ENCODE measurements at regions not wholly inside any gene's neighbourhood (a gene's known extent, or its start where the extent isn't known, plus 50 kb on each side); places are given as distances from the start of the nearest gene placed in this dataset.

- no peak for DNase-seq (ENCODE audit: low spot score)
Measured at GRCh38 chr20:22794200-22794599, 209.8 kb upstream of the FOXA2 start.

GRCh38 chr20:22795433-22795832 is 211.1 kb upstream of the FOXA2 start:
- no peak for DNase-seq (ENCODE audit: low spot score)

DNA sequence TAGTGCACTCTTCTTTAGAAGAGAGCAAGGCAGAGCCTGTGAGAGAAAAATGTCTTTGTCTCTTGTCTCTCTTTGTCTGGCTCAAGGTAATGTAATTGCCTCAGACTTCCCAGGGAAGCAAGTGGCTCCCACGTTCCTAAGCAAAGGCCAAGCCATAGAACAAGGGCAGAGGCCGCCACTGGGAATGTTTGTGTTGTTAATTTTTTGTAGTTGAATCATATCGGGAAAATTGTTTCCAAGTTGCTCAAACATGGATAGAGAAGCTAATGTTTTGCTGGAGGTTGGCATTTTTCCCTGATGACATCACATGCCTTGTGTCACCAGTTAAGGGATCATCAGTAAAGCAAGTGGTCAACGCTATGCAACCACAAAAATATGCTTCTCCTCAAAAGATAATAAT is 211.5 kb upstream of the FOXA2 start:
- peak; percentile 75 for DNase-seq (ENCODE audit: low spot score)

- peak; percentile 23 for DNase-seq (ENCODE audit: low spot score)
Measured at GRCh38 chr20:22796469-22797077, 212.2 kb upstream of the FOXA2 start.

GRCh38 chr20:22797103-22797502 is 212.7 kb upstream of the FOXA2 start:
- no peak for DNase-seq (ENCODE audit: low spot score)

DNA sequence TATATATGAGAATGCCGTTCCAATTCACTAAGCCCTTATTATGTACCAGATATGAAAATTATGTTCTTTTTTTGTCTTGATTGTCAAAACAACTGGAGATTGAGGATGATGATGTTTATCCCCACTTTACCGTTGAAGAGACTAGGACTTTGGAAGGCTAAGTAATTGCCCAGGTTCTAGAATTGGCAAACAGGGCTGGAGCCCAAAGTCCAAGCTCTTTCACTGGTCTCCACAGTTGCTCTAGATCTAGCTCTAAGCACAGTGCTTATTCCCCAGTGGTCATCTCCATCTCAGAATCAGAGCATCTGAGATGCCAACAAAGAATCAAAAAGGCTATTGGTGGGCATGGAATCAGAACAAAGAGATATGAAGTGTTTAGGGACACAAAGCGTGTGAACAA is 215.3 kb upstream of the FOXA2 start:
- DNase-seq (ENCODE audit: low spot score): no peak

GRCh38 chr20:22800129-22800528 is 215.8 kb upstream of the FOXA2 start:
- DNase-seq (ENCODE audit: low spot score): no peak

DNA sequence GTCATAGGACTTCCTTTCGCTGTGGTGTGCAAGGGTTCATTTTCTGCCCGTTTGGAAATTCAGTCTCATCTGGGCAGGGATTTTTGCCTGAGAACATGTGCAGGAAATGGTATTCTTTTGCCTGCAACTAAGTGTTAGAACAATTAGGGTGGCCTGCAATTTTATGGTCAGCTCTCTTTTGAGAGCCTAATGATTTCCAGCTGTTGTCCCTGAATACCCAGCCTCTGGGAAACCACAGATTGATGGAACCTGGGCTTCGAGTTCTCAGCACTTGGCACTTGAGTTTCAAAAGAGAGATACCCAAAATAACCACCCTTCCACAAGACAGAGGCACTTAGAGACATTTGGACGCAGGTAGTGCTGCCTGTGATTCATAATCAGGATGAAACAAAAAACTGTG is 217.2 kb upstream of the FOXA2 start:
- DNase-seq (ENCODE audit: low spot score): no peak

- DNase-seq (ENCODE audit: low spot score): no peak
Measured at GRCh38 chr20:22802296-22802695, 217.9 kb upstream of the FOXA2 start.

DNA sequence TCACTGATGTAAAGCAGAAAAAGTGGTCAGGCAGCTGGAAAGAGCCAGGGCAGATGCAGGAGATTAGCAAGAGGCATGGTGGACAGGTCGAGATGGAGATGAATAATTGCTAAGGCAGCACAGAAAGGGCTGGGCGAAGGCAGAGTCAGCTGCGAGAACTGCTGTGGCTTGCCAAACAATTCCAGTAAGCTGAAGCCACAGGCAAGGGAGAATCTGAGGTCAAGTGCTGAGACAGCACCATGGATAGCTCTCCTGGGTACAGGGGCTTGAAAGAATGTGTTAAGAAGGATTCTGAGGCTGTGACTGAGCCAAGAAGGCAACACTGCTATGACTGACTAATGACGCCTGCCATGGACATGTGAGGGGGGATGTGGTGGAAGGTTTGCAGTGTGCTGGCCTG is 220.8 kb upstream of the FOXA2 start:
- peak; percentile 60 for DNase-seq (ENCODE audit: low spot score)

DNA sequence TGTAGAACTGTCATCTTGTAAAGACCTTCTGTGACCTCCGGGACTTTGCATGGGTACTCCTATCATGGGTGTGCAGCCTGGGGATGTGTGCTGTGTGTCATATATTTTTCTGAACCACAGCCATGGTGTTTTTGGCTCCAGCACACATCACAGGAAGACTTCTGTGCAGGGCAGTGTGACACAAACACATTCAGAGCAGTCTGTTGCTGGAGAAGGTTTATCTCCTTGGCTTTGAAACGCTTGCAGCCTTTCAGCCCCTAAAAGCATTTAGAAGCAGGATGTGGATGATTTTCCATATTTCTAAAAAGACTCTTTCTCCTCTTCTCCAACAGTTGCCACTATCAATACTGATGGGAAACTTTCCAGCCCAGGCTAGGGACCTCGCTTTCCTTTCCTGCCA is 221.6 kb upstream of the FOXA2 start:
- no peak for DNase-seq (ENCODE audit: low spot score)

DNA sequence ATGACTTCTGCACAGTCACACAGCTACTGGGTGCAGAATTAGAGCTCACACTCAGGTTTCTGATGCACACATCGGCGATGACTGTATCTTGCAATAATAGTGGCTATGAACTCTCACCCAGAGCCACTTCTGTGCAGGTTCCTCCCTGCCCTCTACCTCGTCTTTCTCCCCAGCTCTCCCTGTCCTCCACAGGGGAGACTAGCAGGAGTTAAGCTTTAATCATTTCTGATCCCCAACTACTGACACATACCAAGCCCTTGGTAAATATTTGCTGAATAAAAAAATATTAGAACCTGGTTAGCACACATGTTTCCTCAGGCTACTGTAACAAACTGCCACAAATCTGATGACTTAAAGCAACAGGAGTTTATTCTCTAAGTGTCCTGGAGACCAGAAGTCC is 222.7 kb upstream of the FOXA2 start:
- no peak for DNase-seq (ENCODE audit: low spot score)

DNA sequence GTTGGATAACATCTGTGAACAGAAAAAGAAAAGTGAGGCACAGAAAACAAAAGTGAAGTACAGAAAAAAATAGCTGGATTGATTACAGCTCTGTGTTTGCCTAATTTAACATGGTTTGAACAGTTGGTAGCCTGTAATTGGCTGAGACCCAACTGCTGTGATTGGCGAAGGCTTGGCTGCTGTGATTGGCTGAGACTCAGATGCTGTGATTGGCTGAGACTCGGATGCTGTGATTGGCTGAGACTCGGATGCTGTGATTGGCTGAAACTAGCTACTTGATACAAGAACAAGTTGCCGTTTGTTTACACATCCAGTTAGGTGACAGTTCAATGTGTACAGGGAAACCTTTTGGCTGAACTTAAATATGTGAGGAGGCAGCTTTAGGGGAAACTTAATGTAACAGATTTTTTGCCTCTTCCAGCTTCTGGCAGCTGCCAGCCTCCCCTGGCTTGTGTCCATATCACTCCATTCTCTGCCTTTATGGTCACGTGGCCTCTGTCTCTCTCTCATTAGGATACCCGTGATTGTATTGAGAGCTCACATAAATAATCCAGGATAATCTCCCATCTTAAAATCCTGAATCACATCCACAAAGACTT is 223.4 kb upstream of the FOXA2 start:
- no peak for DNase-seq (ENCODE audit: low spot score)

GRCh38 chr20:22808628-22809027 is 224.3 kb upstream of the FOXA2 start:
- no peak for DNase-seq (ENCODE audit: low spot score)

GRCh38 chr20:22810030-22810429 is 225.1 kb upstream of the SSTR4 start:
- no peak for DNase-seq (ENCODE audit: low spot score)

DNA sequence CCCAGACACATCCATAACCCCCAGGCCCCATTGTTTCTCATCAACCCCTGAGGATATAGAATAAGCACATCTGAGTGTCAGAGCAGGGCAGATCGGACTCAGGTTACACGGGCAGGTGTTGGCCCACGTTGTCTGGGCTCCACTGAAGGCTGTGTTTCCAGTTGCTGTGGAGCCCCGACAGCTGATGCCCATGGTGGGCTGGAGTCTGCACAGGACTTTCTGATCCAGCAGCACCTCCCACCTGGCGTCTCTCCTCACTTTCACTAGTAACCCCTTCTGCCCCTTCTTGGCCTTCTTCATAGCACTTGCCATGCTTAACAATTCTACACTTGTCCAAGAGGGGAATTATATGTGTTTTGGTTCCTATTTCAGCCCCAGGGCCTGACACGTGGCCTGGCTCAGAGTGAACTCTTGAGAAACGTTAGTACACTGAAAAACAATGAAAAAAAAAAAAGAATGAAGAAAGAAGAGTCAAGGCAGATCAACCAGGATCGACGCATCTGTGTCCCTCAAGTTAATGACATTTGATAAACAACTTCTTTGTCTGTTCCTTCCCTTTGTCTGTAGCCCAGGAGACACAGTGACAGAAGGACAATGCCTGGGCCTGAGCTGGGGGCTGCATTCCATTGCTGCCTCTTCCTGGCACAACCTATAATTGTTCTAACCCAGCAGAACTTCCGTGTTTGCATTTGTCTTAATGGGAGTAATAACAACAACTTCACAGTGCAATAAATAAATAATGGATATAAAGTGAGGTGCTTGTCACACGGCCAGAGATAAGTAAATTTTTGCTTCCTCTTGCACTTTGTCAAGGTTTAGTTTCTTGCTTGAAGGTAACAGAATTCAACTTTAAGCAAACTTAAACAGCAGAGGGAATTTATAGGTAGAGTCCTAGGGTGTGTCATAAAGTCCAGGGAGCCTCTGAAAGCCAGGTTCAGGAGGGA is 224.2 kb upstream of the SSTR4 start:
- no peak for DNase-seq (ENCODE audit: low spot score)

DNA sequence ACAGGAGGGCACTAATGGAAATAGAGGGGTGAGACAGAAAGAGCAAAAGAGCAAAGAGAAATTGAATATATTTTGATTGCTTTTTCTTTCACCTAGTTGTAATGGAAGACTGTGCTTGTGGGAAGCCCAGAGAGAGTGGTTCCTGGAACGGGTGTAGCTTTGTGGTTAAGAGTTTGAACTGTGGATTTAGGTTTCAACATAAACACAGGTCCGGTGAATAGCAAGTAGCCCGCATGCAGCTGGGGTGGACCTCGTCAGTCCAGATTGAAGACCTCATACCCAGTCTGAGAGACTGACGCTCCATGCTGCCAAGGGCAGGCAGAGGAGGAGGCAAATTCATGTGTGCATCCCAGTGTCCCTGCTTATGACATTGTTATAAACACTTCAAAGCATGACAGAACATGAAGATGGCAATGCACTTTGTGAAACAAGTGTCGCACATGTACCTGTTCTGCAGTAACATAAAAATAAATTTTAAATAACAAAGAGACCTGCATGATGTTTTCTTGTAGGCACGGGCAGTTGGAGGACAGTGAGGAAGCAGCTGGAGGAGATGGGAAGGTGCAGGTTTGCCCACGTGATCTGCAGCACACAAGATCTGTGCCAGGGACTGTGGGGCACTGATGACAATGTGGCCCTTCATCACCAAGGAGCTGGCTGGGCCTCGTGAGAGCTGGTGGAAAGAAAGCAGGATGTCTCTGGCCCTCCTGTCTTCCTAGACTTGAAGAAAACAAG is 220.5 kb upstream of the SSTR4 start:
- DNase-seq (ENCODE audit: low spot score): no peak

GRCh38 chr20:22815206-22815551 is 219.9 kb upstream of the SSTR4 start:
- DNase-seq (ENCODE audit: low spot score): no peak

- no peak for DNase-seq (ENCODE audit: low spot score)
Measured at GRCh38 chr20:22815603-22816315, 219.4 kb upstream of the SSTR4 start.

GRCh38 chr20:22818636-22819035 is 216.5 kb upstream of the SSTR4 start:
- no peak for DNase-seq (ENCODE audit: low spot score)

DNA sequence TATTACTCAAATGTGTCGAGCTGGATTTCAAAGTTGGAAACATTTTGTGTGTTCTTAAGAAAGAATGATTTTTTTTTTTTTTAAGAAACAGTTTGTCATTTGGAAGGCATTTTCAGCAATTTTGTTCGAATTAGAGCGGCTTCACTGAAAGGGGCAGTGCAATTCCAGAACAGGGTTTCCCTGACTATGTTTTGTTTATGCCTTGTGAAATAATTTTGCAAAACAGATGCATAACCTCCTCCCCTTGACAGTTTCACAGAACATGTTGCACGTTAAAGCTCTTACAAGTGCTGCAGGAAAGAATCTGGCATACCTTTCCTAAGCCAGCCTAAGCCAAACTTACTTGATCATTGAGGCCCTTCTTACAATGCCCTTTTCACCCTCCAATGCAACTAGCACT is 216.0 kb upstream of the SSTR4 start:
- no peak for DNase-seq (ENCODE audit: low spot score)

GRCh38 chr20:22819784-22820183 is 215.3 kb upstream of the SSTR4 start:
- DNase-seq (ENCODE audit: low spot score): no peak
